ENCODE measurements at regions not wholly inside any gene's neighbourhood (a gene's known extent, or its start where the extent isn't known, plus 50 kb on each side); places are given as distances from the start of the nearest gene placed in this dataset.

DNA sequence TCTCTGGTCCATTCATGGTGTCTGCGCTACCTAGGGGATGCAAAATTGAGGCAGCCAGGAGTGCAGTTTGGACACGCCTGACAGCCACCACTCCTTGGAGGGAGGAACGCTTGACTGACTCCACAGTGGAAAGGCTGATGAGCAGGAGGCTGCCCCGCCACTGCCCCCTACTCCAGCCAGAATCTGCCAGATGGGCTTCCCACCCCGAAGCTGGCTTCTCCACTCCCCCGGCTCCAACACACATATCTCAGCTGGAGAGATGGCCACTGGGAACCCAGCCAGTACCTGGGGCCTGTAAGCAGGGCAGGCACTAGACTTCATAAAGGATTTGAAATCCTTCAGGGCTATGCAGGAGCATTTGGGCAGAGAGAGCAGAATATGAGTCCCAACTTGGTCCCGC, 51.4 kb upstream of the BLCAP start:
- Histone ChIP-seq H3K27ac (no peak overlapping the region), H3K4me3 (no peak overlapping the region), H3K27me3 (no peaks in the 10 kb centered on the region), H3K36me3 (no peaks in the 10 kb centered on the region), H3K9me3 (no peaks in the 10 kb centered on the region), H3K4me1 (no peaks in the 10 kb centered on the region)
- DNase-seq = no peak
- TF ChIP-seq, protein P1, sequence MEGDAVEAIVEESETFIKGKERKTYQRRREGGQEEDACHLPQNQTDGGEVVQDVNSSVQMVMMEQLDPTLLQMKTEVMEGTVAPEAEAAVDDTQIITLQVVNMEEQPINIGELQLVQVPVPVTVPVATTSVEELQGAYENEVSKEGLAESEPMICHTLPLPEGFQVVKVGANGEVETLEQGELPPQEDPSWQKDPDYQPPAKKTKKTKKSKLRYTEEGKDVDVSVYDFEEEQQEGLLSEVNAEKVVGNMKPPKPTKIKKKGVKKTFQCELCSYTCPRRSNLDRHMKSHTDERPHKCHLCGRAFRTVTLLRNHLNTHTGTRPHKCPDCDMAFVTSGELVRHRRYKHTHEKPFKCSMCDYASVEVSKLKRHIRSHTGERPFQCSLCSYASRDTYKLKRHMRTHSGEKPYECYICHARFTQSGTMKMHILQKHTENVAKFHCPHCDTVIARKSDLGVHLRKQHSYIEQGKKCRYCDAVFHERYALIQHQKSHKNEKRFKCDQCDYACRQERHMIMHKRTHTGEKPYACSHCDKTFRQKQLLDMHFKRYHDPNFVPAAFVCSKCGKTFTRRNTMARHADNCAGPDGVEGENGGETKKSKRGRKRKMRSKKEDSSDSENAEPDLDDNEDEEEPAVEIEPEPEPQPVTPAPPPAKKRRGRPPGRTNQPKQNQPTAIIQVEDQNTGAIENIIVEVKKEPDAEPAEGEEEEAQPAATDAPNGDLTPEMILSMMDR (IDR thresholded peaks at IDR 0.05) = no peak
- no peak for TF ChIP-seq POLR2A (IDR thresholded peaks at IDR 0.05)

DNA sequence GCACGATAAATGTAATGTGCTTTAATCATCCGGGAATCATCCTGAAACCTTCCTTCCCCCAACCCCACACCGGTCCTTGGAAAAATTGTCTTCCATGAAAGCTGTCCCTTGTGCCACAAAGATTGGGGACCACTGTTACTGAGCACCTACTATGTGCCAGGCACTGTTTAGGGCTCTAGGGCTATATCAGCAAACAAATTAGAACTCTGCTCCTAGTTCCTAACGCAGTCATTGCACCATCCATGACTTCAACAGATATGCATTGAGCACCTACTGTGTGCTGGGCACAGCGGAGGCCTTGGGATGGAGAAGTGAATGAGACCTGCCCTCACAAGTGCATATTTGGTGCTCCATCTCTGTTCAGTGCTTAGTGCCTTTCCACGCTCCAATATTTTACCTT, 50.3 kb upstream of the BLCAP start:
- no peaks in the 10 kb centered on the region for H3K36me3 ChIP-seq
- H3K27me3 ChIP-seq = no peaks in the 10 kb centered on the region
- no peak overlapping the region for H3K27ac ChIP-seq
- no peak overlapping the region for H3K4me3 ChIP-seq
- no peaks in the 10 kb centered on the region for H3K9me3 ChIP-seq
- no peaks in the 10 kb centered on the region for H3K4me1 ChIP-seq
- DNase-seq = no peak
- TF ChIP-seq, protein P1 (IDR thresholded peaks at IDR 0.05) = no peak
- TF ChIP-seq POLR2A (IDR thresholded peaks at IDR 0.05) = no peak
